DOHH2 (cell line): ENCODE measurements at regions not wholly inside any gene's neighbourhood (a gene's known extent, or its start where the extent isn't known, plus 50 kb on each side); places are given as distances from the start of the nearest gene placed in this dataset.

Source experiments
- EZH2phosphoT487 ChIP-seq: fragments of 200-600 bp; sonication (generic); IDR thresholded peaks from 2 replicates; pipeline ENCODE4 v1.6.1; 2017; ENCODE audit warnings: borderline replicate concordance, mild to moderate bottlenecking, antibody characterized with exemption, low read length, moderate library complexity, mixed read lengths
- TF ChIP-seq, protein P1 (sequence below): fragments of 200-600 bp; sonication (generic); IDR thresholded peaks from one replicate; pipeline ENCODE4 v1.5.1; 2014; ENCODE audit warnings: antibody characterized with exemption, mild to moderate bottlenecking, low read depth, low read length; ENCODE audit not compliant: poor library complexity, severe bottlenecking

DNA sequence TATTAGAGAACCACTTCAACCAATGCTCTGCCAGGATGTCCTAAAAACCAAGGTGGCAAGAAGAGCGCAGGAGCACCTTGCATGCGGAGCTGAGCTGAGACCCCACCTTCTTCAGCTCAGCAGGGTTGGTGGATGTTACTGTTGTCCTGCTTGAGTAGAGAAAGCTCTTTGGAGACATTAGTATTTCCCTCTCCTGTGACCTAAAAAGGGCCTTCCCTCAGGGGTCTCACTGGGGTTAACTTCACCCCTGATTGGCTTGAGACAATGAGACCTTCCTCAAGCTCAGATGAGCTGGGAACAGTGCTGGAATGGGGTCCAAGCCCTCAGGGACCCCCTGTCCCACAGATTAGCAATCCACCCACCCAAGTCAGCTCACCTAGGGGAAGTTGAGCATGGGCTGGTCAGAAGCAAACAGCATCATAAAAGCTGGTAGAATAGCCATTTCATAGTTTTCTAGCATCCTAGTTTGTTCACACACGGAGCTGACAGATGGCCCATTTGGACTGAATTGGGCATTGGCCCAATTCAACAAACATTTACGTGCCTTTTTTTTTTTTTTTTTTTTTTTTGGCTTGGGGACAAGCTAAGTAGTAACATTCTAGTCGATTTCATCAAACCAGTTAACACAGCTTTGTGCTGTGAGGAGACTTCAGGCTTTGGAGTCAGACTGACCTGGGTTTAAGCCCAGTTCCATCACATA lies 100.6 kb upstream of the HABP2 start:
- TF ChIP-seq, protein P1, sequence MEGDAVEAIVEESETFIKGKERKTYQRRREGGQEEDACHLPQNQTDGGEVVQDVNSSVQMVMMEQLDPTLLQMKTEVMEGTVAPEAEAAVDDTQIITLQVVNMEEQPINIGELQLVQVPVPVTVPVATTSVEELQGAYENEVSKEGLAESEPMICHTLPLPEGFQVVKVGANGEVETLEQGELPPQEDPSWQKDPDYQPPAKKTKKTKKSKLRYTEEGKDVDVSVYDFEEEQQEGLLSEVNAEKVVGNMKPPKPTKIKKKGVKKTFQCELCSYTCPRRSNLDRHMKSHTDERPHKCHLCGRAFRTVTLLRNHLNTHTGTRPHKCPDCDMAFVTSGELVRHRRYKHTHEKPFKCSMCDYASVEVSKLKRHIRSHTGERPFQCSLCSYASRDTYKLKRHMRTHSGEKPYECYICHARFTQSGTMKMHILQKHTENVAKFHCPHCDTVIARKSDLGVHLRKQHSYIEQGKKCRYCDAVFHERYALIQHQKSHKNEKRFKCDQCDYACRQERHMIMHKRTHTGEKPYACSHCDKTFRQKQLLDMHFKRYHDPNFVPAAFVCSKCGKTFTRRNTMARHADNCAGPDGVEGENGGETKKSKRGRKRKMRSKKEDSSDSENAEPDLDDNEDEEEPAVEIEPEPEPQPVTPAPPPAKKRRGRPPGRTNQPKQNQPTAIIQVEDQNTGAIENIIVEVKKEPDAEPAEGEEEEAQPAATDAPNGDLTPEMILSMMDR: no peak
- TF ChIP-seq EZH2phosphoT487: no peak
